ENCODE measurements at regions not wholly inside any gene's neighbourhood (a gene's known extent, or its start where the extent isn't known, plus 50 kb on each side); places are given as distances from the start of the nearest gene placed in this dataset.

DNA sequence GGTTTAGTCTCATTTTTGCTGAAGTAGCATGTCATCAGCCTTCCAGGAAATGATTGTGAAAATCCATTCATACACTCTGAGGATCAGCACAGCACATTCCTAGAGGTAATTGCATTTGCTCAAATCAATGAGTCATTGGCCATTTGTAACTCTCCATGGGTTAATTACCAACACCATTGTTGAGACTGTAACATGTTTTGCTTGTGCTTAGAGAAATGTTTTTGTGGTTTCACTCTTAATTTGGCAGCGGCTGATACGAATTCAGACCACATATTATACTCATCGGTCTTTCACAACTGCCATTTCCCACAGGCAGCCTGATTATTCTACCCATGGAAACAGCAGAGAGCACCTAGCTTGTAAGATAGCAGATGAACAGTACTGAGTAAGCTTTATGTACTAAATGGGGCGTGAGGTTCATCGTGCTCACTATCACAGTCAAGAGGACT is 110.3 kb downstream of the NHLRC3 start:
- Histone ChIP-seq H3K4me2 (ENCODE audit: unreplicated experiment) (peak overlapping the region; percentile 51), H3K4me1 (ENCODE audit: insufficient read depth) (no peaks in the 10 kb centered on the region; the same call in 1 of the 2 replicates), H3K27ac (no peak overlapping the region), H3F3A (ENCODE audit: insufficient read depth) (peaks cover 11% of the 10 kb centered on the region), H3K79me2 (ENCODE audit: insufficient read depth) (no peaks in the 10 kb centered on the region), H4K20me1 (ENCODE audit: insufficient read depth) (no peaks in the 10 kb centered on the region), H3K36me3 (ENCODE audit: low read depth) (no peaks in the 10 kb centered on the region), H3K9me3 (ENCODE audit: low read depth) (no peaks in the 10 kb centered on the region), H3K27me3 (replicated peaks; ENCODE audit: insufficient read depth) (peaks cover 53% of the 10 kb centered on the region), H2AFZ (no peak overlapping the region), H3K9me2 (ENCODE audit: insufficient read depth) (no peaks in the 10 kb centered on the region), H3K4me3 (0 out of 2 replicates have a peak overlapping the region, but pooled peaks have one; percentile 13), H3K9ac (no peak overlapping the region)
- peak; percentile 69 for DNase-seq
- in situ Hi-C loops (cut with MboI) = loop anchor here (5.0 kb wide), 1 partner anchor 469 kb away; no protein-coding TSS in a partner anchor
- 17 to 19% methylated on average over 5 of the region's 5 CpGs for WGBS, 2 experiments (ENCODE audit: low coverage in 1 of 2, low lambda C conversion rate in 2 of 2, missing lambda C conversion rate in 2 of 2)
- TF ChIP-seq EZH2phosphoT487 (IDR thresholded peaks at IDR 0.05; ENCODE audit: insufficient read depth, low read depth) (0 out of 2 replicates have a peak, but pooled peaks have one; percentile 41), EZH2 (IDR thresholded peaks at IDR 0.05; ENCODE audit: insufficient read depth, poor library complexity, severe bottlenecking) (no peak)

DNA sequence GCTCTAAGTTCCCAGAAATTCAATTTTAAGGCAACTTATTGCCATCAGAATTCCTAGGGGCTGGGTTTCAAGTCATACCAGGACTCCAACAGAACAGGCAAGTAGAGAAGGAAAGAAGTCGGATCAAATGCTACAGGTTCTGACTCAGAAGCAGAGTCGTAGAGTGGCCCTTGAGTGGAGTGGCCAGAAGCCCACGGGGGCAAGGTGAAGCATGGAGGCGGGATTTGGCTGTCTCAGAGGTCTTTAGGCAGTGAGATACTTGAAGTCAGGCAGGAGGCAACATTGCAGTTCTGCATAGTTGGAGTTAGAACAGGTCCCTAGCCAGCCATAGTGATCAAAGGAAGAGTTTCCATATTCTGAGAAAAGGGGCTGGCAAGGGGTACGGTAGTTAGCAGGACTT is 111.6 kb downstream of the NHLRC3 start:
- H3K27me3 ChIP-seq (replicated peaks; ENCODE audit: insufficient read depth) = peaks cover 54% of the 10 kb centered on the region
- no peak for TF ChIP-seq EZH2phosphoT487 (IDR thresholded peaks at IDR 0.05; ENCODE audit: insufficient read depth, low read depth)
- no peaks in the 10 kb centered on the region for H3K9me2 ChIP-seq (ENCODE audit: insufficient read depth)
- peaks cover 11% of the 10 kb centered on the region for H3F3A ChIP-seq (ENCODE audit: insufficient read depth)
- no peak overlapping the region for H3K27ac ChIP-seq
- no peak overlapping the region for H2AFZ ChIP-seq
- H3K9ac ChIP-seq = no peak overlapping the region
- H4K20me1 ChIP-seq (ENCODE audit: insufficient read depth) = no peaks in the 10 kb centered on the region
- no peaks in the 10 kb centered on the region for H3K36me3 ChIP-seq (ENCODE audit: low read depth)
- WGBS, 2 experiments (ENCODE audit: low coverage in 1 of 2, low lambda C conversion rate in 2 of 2, missing lambda C conversion rate in 2 of 2) = 67 to 74% methylated on average over 5 of the region's 5 CpGs
- no peaks in the 10 kb centered on the region; the same call in 1 of the 2 replicates for H3K4me1 ChIP-seq (ENCODE audit: insufficient read depth)
- no peak for DNase-seq
- H3K4me3 ChIP-seq = no peak overlapping the region
- in situ Hi-C loops (cut with MboI) = loop anchor here (5.0 kb wide), 1 partner anchor 467 kb away; no protein-coding TSS in a partner anchor
- H3K9me3 ChIP-seq (ENCODE audit: low read depth) = no peaks in the 10 kb centered on the region
- H3K4me2 ChIP-seq (ENCODE audit: unreplicated experiment) = no peak overlapping the region
- no peaks in the 10 kb centered on the region for H3K79me2 ChIP-seq (ENCODE audit: insufficient read depth)

DNA sequence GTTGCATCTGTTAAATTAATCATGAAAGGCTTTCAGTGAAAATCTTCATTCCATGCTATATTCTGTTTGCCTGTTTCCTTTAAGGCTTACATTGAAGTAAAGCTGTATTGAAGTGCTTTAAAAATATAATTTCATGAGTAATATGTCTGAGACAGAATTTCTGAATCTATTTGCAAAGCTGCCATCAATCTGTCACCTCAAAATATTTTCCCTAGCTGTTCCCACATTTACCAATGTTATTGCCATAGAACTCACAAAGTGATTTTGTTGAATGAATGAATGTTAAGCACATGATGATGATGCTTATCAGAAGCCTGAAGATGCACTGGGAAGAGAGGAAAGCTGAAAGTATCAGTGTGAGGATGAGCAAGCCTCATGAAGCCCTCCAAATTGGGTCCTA is 115.8 kb downstream of the NHLRC3 start:
- no peaks in the 10 kb centered on the region for H3K9me2 ChIP-seq (ENCODE audit: insufficient read depth)
- H3K9me3 ChIP-seq (ENCODE audit: low read depth) = no peaks in the 10 kb centered on the region
- H3K9ac ChIP-seq = no peak overlapping the region
- H3K27me3 ChIP-seq (replicated peaks; ENCODE audit: insufficient read depth) = peaks cover 46% of the 10 kb centered on the region
- no peak overlapping the region for H3K4me3 ChIP-seq
- no peak for TF ChIP-seq EZH2 (IDR thresholded peaks at IDR 0.05; ENCODE audit: insufficient read depth, poor library complexity, severe bottlenecking)
- no peak for TF ChIP-seq EZH2phosphoT487 (IDR thresholded peaks at IDR 0.05; ENCODE audit: insufficient read depth, low read depth)
- no peak for DNase-seq
- in situ Hi-C loops (cut with MboI) = no loop called here
- no peak overlapping the region for H3K27ac ChIP-seq
- no peaks in the 10 kb centered on the region for H3K36me3 ChIP-seq (ENCODE audit: low read depth)
- no peaks in the 10 kb centered on the region for H4K20me1 ChIP-seq (ENCODE audit: insufficient read depth)
- no peak overlapping the region for H2AFZ ChIP-seq
- H3K4me2 ChIP-seq (ENCODE audit: unreplicated experiment) = no peak overlapping the region
- no peaks in the 10 kb centered on the region for H3K4me1 ChIP-seq (ENCODE audit: insufficient read depth)
- 0 out of 2 replicates have a peak, but pooled peaks cover 2% of the 10 kb centered on the region for H3F3A ChIP-seq (ENCODE audit: insufficient read depth)
- H3K79me2 ChIP-seq (ENCODE audit: insufficient read depth) = no peaks in the 10 kb centered on the region

DNA sequence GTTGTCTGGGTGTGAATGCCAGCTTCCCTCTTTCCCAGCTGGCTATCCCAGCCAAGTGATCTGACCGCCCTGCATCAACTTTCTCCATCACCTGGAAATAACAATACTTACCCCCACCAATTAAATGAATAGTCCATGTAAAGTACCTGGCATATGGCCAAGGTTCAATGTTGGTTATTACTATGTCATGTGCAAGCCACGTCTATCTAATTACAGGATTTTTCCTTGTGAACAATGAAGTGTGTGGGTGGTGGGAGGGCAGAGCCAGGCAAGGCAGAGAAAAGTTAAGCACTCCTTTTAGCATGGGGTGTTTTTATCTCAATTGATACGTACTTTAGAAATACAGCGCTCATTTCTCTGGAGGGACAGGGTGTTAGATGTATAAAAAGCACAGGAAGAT is 121.1 kb downstream of the NHLRC3 start:
- in situ Hi-C loops (cut with MboI) = no loop called here
- 34 to 39% methylated on average over 4 of the region's 4 CpGs for WGBS, 2 experiments (ENCODE audit: low coverage in 1 of 2, low lambda C conversion rate in 2 of 2, missing lambda C conversion rate in 2 of 2)
- no peaks in the 10 kb centered on the region for H3F3A ChIP-seq (ENCODE audit: insufficient read depth)
- no peak overlapping the region for H3K4me2 ChIP-seq (ENCODE audit: unreplicated experiment)
- no peak for DNase-seq
- H2AFZ ChIP-seq = no peak overlapping the region
- TF ChIP-seq EZH2 (IDR thresholded peaks at IDR 0.05; ENCODE audit: insufficient read depth, poor library complexity, severe bottlenecking) (no peak), EZH2phosphoT487 (IDR thresholded peaks at IDR 0.05; ENCODE audit: insufficient read depth, low read depth) (no peak)
- no peaks in the 10 kb centered on the region for H3K4me1 ChIP-seq (ENCODE audit: insufficient read depth)
- no peak overlapping the region for H3K4me3 ChIP-seq
- H3K9ac ChIP-seq = no peak overlapping the region
- H3K79me2 ChIP-seq (ENCODE audit: insufficient read depth) = no peaks in the 10 kb centered on the region
- H3K9me3 ChIP-seq (ENCODE audit: low read depth) = no peaks in the 10 kb centered on the region
- H3K27ac ChIP-seq = no peak overlapping the region
- H3K36me3 ChIP-seq (ENCODE audit: low read depth) = no peaks in the 10 kb centered on the region
- peaks cover 20% of the 10 kb centered on the region for H3K27me3 ChIP-seq (replicated peaks; ENCODE audit: insufficient read depth)
- H3K9me2 ChIP-seq (ENCODE audit: insufficient read depth) = no peaks in the 10 kb centered on the region
- no peaks in the 10 kb centered on the region for H4K20me1 ChIP-seq (ENCODE audit: insufficient read depth)

DNA sequence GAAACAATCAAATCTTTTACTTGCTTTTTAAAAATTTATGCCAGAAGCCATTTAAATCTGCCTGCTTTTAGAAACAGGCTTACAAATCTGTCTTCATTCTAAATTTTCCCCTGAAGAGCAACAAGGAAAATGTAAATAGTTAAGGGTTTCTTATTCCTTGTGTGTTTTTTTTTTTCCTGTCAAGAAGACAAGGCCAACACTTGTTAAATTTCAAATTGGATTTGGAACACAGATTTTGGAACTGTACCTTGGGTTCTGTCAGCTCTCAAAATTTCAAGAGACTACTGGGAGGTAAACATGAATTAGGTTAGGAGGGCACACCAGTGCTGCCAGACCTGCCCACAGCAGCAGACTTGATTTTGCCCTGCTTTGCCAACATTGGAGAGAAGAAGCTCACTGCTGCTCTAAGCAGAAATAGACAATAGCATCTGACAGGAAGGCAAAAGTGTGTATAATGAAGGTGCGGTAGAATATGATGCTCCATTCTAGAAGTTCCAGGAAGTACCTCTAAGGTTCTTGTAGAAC is 121.7 kb downstream of the NHLRC3 start:
- Histone ChIP-seq H3K4me3 (no peak overlapping the region), H3K4me1 (ENCODE audit: insufficient read depth) (no peaks in the 10 kb centered on the region), H4K20me1 (ENCODE audit: insufficient read depth) (no peaks in the 10 kb centered on the region), H3F3A (ENCODE audit: insufficient read depth) (no peaks in the 10 kb centered on the region), H3K4me2 (ENCODE audit: unreplicated experiment) (no peak overlapping the region), H3K9ac (no peak overlapping the region), H3K9me2 (ENCODE audit: insufficient read depth) (no peaks in the 10 kb centered on the region), H3K27ac (no peak overlapping the region), H3K27me3 (replicated peaks; ENCODE audit: insufficient read depth) (peaks cover 16% of the 10 kb centered on the region), H3K9me3 (ENCODE audit: low read depth) (no peaks in the 10 kb centered on the region), H2AFZ (no peak overlapping the region), H3K36me3 (ENCODE audit: low read depth) (no peaks in the 10 kb centered on the region), H3K79me2 (ENCODE audit: insufficient read depth) (no peaks in the 10 kb centered on the region)
- DNase-seq = no peak
- TF ChIP-seq EZH2 (IDR thresholded peaks at IDR 0.05; ENCODE audit: insufficient read depth, poor library complexity, severe bottlenecking) = no peak
- TF ChIP-seq EZH2phosphoT487 (IDR thresholded peaks at IDR 0.05; ENCODE audit: insufficient read depth, low read depth) = no peak
- WGBS, 2 experiments (ENCODE audit: low coverage in 1 of 2, low lambda C conversion rate in 2 of 2, missing lambda C conversion rate in 2 of 2) = 85 to 92% methylated on average over 1 of the region's 1 CpG
- in situ Hi-C loops (cut with MboI) = no loop called here
